ENCODE measurements at regions not wholly inside any gene's neighbourhood (a gene's known extent, or its start where the extent isn't known, plus 50 kb on each side); places are given as distances from the start of the nearest gene placed in this dataset.
"Not testable (repeated sequence)": the region's sequence is repeated elsewhere in the genome, so short reads cannot be mapped to it uniquely, and the experiment has no call there.

DNA sequence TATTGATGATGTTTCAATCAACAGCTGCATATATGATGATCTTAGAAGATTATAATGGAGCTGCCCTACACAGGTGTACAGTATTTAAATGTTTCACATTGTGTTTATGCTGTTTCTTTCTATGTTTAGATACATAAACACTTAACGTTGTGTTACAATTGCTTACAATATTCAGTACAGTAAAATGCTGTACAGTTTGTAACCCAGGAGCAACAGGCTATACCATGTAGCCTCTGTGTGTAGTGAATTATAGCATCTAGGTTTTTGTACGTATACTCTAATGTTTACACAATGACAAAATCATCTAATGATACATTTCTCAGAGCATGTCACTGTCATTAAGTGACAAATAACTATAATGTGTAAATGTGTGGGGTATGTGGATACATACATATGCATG, 80.5 kb upstream of the CPEB2 start:
- not testable (repeated sequence) for DNase-seq (ENCODE audit: low read depth in 1 of 2, low spot score in 2 of 2); FAIRE-seq
- 74% methylated on average over 2 of the region's 2 CpGs; no CpG with 5 or more reads in 1 of the 2 experiments for WGBS, 2 experiments (ENCODE audit: extremely low coverage in 1 of 2, insufficient coverage in 1 of 2, insufficient read length in 1 of 2, insufficient replicate concordance in 2 of 2, low coverage in 1 of 2, low lambda C conversion rate in 2 of 2, missing lambda C conversion rate in 1 of 2)

More for the DNA sequence above, 80.5 kb upstream of the CPEB2 start:
- H3K18ac ChIP-seq (ENCODE audit: extremely low read depth, low read length); H4K5ac ChIP-seq (ENCODE audit: insufficient read length, low read depth, low read length); H3K27me3 ChIP-seq (replicated peaks in 1 of 4; ENCODE audit: control insufficient read depth in 3 of 4, extremely low read depth in 1 of 4, insufficient read depth in 3 of 4, low read length in 3 of 4); H3K79me1 ChIP-seq (ENCODE audit: low read depth, low read length); H3K4me3 ChIP-seq (ENCODE audit: extremely low read depth in 1 of 4, insufficient read depth in 2 of 4, low read depth in 3 of 4, low read length in 4 of 4); H3K9ac ChIP-seq (replicated peaks in 1 of 4; ENCODE audit: extremely low read depth in 1 of 4, low read depth in 3 of 4, low read length in 3 of 4); H3K23me2 ChIP-seq (ENCODE audit: low read depth, low read length); H2BK20ac ChIP-seq (ENCODE audit: low read length); H4K8ac ChIP-seq (ENCODE audit: extremely low read depth, insufficient read depth, low read length); POLR2A ChIA-PET (ENCODE audit: partially characterized antibody); H3K56ac ChIP-seq (replicated peaks; ENCODE audit: insufficient read length, low read depth, low read length); H3K4me1 ChIP-seq (replicated peaks in 1 of 4; ENCODE audit: control insufficient read depth in 3 of 4, insufficient read depth in 4 of 4, low read length in 3 of 4); H4K91ac ChIP-seq (replicated peaks; ENCODE audit: insufficient read length, low read length); H2BK5ac ChIP-seq (ENCODE audit: low read depth, low read length); H4K20me1 ChIP-seq (replicated peaks in 1 of 2; ENCODE audit: control insufficient read depth in 1 of 2, insufficient read depth in 2 of 2, low read length in 2 of 2); H3K36me3 ChIP-seq (ENCODE audit: control insufficient read depth in 2 of 4, insufficient read depth in 4 of 4, low read length in 3 of 4); H2AFZ ChIP-seq (ENCODE audit: low read length); H3K79me2 ChIP-seq (ENCODE audit: control insufficient read depth in 1 of 2, insufficient read depth in 2 of 2, low read length in 2 of 2); H3K23ac ChIP-seq (ENCODE audit: insufficient read length); H2BK120ac ChIP-seq (replicated peaks; ENCODE audit: low read depth, low read length); H3K4ac ChIP-seq (replicated peaks; ENCODE audit: insufficient read length, low read depth, low read length); H3K14ac ChIP-seq (ENCODE audit: insufficient read length); H3K9me3 ChIP-seq (ENCODE audit: insufficient read depth in 2 of 2, low read depth in 1 of 2, low read length in 1 of 2); CTCF ChIA-PET (ENCODE audit: partially characterized antibody); H2BK15ac ChIP-seq (ENCODE audit: low read length); H3K27ac ChIP-seq (ENCODE audit: low read depth, low read length); H2AK5ac ChIP-seq (ENCODE audit: low read depth, low read length); H2BK12ac ChIP-seq (ENCODE audit: low read depth, low read length); H3K4me2 ChIP-seq (ENCODE audit: insufficient read depth in 1 of 2, low read depth in 2 of 2, low read length in 2 of 2): not testable (repeated sequence)

All from H1 (cell line).